RKO (cell line): ENCODE measurements at regions not wholly inside any gene's neighbourhood (a gene's known extent, or its start where the extent isn't known, plus 50 kb on each side); places are given as distances from the start of the nearest gene placed in this dataset.
A peak's percentile ranks its signal among the peaks of the same experiment; 100 is the strongest.

Source experiments
- DNase-seq: peaks from one replicate; pipeline ENCODE4 v3.0.0-alpha.2; 2016; ENCODE audit warnings: low spot score

- no peak for DNase-seq
Observed at GRCh38 chr17:79218825-79219200, 144.2 kb downstream of the ENGASE start.

GRCh38 chr17:79218175-79218824, 143.7 kb downstream of the ENGASE start:
- no peak for DNase-seq

- no peak for DNase-seq
Observed at GRCh38 chr17:79217473-79218135, 143.0 kb downstream of the ENGASE start.

- no peak for DNase-seq
Observed at GRCh38 chr17:79216826-79217225, 142.2 kb downstream of the ENGASE start.

GRCh38 chr17:79216391-79216790, 141.8 kb downstream of the ENGASE start:
- DNase-seq = no peak

- DNase-seq = no peak
Observed at GRCh38 chr17:79215631-79216030, 141.0 kb downstream of the ENGASE start.

GRCh38 chr17:79214940-79215604, 140.4 kb downstream of the ENGASE start:
- no peak for DNase-seq

GRCh38 chr17:79214459-79214858, 139.8 kb downstream of the ENGASE start:
- no peak for DNase-seq

- no peak for DNase-seq
Observed at GRCh38 chr17:79213305-79213704, 138.7 kb downstream of the ENGASE start.

- DNase-seq = no peak
Observed at GRCh38 chr17:79212149-79213087, 137.8 kb downstream of the ENGASE start.

- DNase-seq = no peak
Observed at GRCh38 chr17:79211061-79211770, 136.6 kb downstream of the ENGASE start.

GRCh38 chr17:79210638-79211037, 136.0 kb downstream of the ENGASE start:
- DNase-seq = no peak

GRCh38 chr17:79207960-79208359, 133.3 kb downstream of the ENGASE start:
- no peak for DNase-seq

GRCh38 chr17:79205688-79206205, 131.1 kb downstream of the ENGASE start:
- DNase-seq = no peak

GRCh38 chr17:79204261-79204660, 129.6 kb downstream of the ENGASE start:
- DNase-seq = no peak

- DNase-seq = no peak
Observed at GRCh38 chr17:79203657-79204056, 129.0 kb downstream of the ENGASE start.

- DNase-seq = no peak
Observed at GRCh38 chr17:79203016-79203415, 128.4 kb downstream of the ENGASE start.

- no peak for DNase-seq
Observed at GRCh38 chr17:79202480-79202879, 127.9 kb downstream of the ENGASE start.

GRCh38 chr17:79201536-79202227, 127.1 kb downstream of the ENGASE start:
- peak; percentile 3 for DNase-seq

GRCh38 chr17:79201119-79201518, 126.5 kb downstream of the ENGASE start:
- DNase-seq = no peak

GRCh38 chr17:79196913-79197312, 122.3 kb downstream of the ENGASE start:
- no peak for DNase-seq
